GM19468 (cell line): ENCODE measurements at regions not wholly inside any gene's neighbourhood (a gene's known extent, or its start where the extent isn't known, plus 50 kb on each side); places are given as distances from the start of the nearest gene placed in this dataset.

Experiments used
- ATAC-seq: cut with Tn5 transposase; IDR thresholded peaks from one replicate; pipeline ENCODE4 v1.9.1; 2021; ENCODE audit warnings: mild to moderate bottlenecking, moderate library complexity, moderate number of reproducible peaks; ENCODE audit not compliant: unreplicated experiment; ENCODE audit errors: extremely low read depth

DNA sequence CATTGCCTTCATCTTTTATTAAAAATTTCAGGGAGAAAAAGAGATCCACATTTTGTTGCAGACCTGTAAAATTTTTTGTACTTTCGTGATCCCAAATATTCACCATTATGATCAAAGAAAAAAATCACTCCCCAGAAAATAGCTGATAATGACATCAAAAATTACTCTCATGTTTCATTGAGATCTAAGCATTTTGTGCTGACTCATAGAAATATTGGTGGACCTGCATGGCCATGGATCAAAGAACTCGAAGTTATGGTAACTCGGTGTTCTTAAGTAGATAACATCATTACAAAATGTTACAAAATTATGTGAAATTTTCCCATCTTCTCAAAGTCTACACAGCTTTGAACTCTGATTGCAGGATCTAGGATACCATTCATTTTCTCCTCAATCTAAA lies 135.8 kb downstream of the PTGER3 start:
- no peak for ATAC-seq

DNA sequence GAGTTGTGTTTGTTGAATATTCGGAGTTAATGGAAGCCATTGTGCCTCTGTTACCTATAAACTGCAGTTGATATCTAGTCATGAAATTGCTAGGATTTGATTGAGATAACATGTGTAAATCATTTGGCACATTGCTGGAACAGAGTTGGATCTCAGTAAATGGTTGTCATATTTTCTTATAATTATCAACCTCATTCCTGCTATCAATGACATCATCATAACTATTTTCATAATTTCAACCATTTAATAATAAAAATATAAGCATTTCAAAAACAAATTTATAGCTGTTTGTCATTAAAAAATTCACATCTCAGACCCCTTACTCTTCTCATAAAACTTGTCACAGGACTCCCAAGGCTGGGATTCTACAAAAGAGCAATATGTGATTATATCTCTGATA lies 133.4 kb downstream of the PTGER3 start:
- no peak for ATAC-seq

DNA sequence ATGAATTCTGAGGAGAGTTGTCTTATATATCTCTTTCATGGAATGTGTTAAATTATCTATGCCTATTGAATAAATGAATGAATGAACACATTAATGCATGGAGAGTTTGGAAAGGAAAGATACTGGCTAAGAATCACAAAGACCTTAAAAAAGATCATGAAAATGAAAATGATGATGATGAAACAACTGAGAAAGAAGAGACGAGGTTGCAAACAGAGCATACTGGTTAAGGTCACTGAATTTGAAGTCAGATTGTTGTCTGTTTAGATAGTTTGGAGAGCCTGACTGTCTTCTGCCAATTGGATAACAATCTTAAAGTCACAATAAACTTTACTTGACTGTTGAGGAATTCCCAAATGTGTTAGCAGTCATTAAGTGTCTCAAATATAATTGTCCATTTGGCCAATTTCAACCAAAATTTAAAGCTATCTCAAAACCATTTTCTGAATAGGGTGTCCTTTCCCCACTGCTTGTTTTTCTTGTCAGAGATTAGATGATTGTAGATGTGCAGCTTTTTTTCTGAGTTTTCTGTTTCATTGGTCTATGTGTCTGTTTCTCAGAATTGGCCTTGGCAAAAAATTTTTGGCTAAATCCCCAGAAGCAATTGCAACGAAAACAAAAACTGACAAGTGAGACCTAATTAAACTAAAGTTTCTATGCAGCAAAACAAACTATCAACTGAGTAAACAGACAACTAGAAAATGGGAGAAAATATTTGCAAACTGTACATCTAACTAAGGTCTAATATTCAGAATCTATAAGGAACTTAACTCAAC lies 132.2 kb downstream of the PTGER3 start:
- ATAC-seq = no peak

DNA sequence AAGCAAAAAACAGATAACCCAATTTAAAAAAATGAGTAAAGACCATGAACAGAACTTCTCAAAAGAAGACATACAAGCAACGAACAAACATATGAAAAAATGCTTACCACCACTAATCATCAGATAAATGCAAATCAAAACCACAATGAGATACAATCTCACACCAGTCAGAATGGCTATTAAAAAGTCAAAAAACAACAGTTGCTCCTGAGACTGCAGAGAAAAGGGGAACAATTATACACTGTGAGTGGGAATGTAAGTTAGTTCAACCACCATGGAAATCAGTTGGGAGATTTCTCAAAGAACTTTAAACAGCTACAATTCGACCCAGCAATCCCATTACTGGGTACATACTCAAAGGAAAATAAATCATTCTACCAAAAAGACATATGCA lies 131.6 kb downstream of the PTGER3 start:
- no peak for ATAC-seq

DNA sequence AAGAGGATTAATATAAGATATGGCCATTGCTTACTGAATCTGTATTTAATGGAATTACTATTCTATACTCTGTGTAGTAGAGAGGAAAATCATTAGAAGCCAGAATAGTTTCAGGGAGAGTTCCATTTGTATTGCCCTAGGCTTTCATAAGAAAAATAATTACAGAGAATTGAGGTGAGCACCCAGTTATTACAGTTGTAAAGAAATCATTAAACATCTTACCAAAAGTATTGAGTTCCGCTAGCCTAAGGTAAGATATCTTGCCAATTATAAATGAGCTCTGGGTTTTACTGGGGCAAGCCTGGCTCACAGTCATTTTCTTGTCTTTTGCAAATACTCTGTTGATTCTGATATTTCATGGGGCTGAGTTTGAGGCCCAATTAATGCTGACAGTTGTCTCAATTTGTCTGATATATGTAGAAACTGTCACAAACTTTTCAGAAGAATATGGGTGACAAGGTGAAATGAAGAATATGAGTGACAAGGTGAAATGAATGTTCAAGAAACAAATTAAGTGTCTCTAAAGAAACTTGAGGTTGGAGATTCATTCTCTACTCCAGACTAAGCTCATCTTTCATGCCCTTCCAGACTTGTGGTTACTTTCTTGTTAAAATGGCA lies 127.8 kb downstream of the PTGER3 start:
- no peak for ATAC-seq
